ENCODE measurements at regions not wholly inside any gene's neighbourhood (a gene's known extent, or its start where the extent isn't known, plus 50 kb on each side); places are given as distances from the start of the nearest gene placed in this dataset.

DNA sequence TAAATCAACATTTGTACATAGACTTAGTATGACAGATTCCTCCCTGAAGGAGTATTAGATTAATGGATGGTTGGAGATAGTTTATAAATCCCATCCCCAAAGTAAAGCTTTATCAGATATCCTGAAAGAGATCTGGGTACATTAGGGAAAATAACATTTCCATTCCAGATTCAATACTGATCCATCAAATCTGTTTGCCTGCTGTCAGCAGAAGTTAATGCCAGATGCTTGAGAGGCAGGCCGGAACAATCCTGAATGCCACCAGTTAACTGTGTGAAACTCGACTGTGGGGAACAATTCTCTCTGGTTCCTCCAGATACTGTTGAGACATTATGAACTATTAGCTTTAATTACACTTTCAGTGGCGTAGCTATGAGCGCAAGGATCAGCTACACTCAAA, 1166.8 kb downstream of the MAT2B start:
- no peaks in the 10 kb centered on the region for H3K36me3 Mint-ChIP-seq
- H3K27ac Mint-ChIP-seq = no peak overlapping the region
- no peaks in the 10 kb centered on the region for H3K27me3 Mint-ChIP-seq
- H3K4me1 Mint-ChIP-seq = no peaks in the 10 kb centered on the region
- POLR2A ChIA-PET = no interaction called here
- ATAC-seq (ENCODE audit: low read depth) (no peak), DNase-seq (no peak)
- H3K4me3 Mint-ChIP-seq = no peak overlapping the region
- no peaks in the 10 kb centered on the region for H3K9me3 Mint-ChIP-seq

DNA sequence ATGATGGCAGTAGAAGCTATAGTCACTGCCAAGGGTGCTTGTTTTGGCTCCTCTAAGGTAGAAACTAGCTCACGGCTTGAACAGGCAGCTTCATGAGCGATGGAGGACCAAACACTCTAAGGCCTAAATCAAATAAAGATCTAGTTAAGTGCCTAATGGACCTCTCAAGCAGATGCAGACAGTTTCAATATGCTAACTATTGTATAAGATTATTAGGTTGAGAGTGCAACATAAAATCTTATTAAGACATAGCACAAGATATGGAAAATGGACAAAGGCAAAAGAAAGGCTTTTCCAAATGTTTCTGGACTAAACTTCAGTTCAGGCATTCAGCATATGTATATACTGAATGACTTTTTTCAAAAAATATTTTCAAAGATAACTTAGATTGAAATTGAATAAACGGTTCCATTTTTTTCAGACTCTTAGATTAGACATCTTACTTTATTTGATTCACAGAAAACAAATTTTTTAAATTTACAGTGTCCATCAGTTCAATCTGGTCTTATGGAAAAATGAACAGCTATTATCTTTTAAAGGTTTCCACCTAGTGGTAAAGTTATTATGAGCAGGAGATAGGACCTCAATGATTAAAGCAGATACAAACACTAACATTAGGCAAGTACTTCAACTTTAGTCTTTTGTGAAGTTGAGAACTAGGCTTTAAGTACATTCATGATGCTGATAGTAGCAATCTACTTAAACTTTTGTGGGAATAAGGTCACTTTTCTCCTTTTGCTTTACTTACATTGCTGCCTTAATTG, 1167.7 kb downstream of the MAT2B start:
- H3K9me3 Mint-ChIP-seq = no peaks in the 10 kb centered on the region
- H3K4me3 Mint-ChIP-seq = no peak overlapping the region
- H3K27me3 Mint-ChIP-seq = no peaks in the 10 kb centered on the region
- no peaks in the 10 kb centered on the region for H3K4me1 Mint-ChIP-seq
- no peak overlapping the region for H3K27ac Mint-ChIP-seq
- POLR2A ChIA-PET = no interaction called here
- H3K36me3 Mint-ChIP-seq = no peaks in the 10 kb centered on the region
- no peak for ATAC-seq (ENCODE audit: low read depth)
- no peak for DNase-seq

DNA sequence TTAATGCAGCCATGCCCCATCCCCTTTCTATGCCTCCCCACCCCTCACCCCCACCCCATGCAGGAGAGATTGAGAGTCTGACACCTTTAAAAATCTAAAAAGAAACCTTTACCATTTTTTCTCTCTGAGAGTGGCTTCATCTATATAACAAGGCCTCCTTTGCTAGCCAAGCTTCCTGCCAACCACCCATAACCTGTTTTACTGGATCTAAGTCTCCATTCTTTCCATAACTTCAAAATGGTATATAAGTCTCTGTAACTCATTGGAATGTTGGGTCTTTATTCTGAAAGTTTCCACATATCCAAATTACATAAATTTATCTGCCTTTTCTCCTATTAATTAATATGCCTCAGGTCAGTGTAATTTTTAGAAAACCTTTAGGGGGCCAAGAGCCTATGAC, 1174.0 kb downstream of the MAT2B start:
- POLR2A ChIA-PET = no interaction called here
- Mint-ChIP-seq H3K9me3 (no peaks in the 10 kb centered on the region), H3K36me3 (no peaks in the 10 kb centered on the region), H3K4me3 (no peak overlapping the region), H3K4me1 (no peaks in the 10 kb centered on the region), H3K27ac (no peak overlapping the region), H3K27me3 (no peaks in the 10 kb centered on the region)
- DNase-seq = no peak
- ATAC-seq (ENCODE audit: low read depth) = no peak

DNA sequence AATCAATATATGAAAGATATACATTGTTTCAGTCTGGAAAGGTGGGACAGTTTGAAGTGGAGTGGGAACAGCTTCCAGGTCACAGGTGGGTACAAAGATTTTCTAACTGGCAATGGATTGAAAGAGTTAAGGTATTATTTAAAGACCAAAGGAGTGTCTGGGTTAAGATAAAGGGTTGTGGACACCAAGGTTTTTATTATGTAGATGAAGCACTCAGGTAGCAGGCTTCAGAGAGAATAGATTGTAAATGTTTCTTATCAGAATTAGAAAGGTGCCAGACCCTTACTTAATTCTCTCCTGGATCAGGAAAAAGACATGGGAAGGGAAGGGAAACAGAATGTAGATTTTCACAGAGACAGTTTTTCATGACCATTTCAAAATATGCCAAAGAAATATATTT, 1174.8 kb downstream of the MAT2B start:
- Mint-ChIP-seq H3K4me3 (no peak overlapping the region), H3K4me1 (no peaks in the 10 kb centered on the region), H3K27me3 (no peaks in the 10 kb centered on the region), H3K27ac (no peak overlapping the region), H3K9me3 (no peaks in the 10 kb centered on the region), H3K36me3 (no peaks in the 10 kb centered on the region)
- DNase-seq = no peak
- no peak for ATAC-seq (ENCODE audit: low read depth)
- POLR2A ChIA-PET = no interaction called here

DNA sequence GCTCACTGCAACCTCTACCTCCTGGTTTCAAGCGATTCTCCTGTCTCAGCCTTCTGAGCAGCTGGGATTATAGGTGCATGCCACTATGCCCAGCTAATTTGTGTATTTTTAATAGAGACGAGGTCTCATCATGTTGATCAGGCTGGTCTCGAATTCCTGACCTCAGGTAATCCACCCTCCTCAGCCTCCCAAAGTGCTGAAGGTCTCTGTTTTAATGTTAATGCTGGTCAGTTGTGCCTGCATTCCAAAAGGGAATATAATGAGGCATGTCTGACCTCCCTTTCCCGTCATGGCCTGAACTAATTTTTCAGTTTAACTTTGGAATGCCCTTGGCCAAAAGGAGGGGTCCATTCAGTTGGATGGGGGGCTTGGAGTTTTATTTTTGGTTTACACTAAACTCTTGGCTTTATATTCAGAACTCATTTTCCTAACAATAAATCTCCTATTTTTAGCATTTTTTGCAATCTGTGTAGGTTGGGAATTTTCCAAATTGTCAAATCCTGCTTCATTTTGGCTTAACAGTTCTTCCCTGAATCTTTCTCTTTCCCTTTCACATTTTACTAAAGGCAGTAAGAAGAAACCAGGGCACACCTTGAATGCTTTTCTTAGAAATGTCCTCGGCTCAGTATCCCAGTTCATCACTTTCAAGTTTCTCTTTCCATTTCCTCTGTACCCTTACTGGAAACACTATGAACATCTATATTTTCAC, 1175.5 kb downstream of the MAT2B start:
- POLR2A ChIA-PET = no interaction called here
- H3K9me3 Mint-ChIP-seq = no peaks in the 10 kb centered on the region
- no peak for ATAC-seq (ENCODE audit: low read depth)

DNA sequence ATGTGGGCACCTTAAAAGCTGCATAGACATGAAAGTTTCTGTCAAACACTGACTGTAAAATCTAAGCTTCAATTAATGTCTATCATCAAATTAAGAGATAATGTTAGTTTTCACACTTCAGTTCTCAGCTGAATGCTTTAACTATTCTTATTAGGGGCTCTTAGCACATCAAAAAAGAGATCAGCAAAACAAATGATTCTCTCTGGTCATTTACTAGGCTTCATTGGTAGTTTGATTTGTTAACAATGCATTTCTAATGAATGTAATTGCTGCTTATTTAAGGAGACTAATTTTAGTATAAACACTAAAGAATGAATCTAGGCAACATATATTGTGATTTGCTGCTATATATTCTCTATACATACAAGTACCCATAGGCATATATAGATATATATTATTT, 1182.0 kb downstream of the MAT2B start:
- Mint-ChIP-seq H3K4me1 (no peaks in the 10 kb centered on the region), H3K4me3 (no peak overlapping the region), H3K27ac (no peak overlapping the region), H3K9me3 (no peaks in the 10 kb centered on the region), H3K36me3 (no peaks in the 10 kb centered on the region), H3K27me3 (no peaks in the 10 kb centered on the region)
- POLR2A ChIA-PET = no interaction called here
- no peak for ATAC-seq (ENCODE audit: low read depth)
- DNase-seq = no peak

More for the DNA sequence above, 1175.5 kb downstream of the MAT2B start:
- H3K27ac Mint-ChIP-seq = no peak overlapping the region
- DNase-seq = no peak
- H3K27me3 Mint-ChIP-seq = no peaks in the 10 kb centered on the region
- no peaks in the 10 kb centered on the region for H3K36me3 Mint-ChIP-seq
- H3K4me3 Mint-ChIP-seq = no peak overlapping the region
- H3K4me1 Mint-ChIP-seq = no peaks in the 10 kb centered on the region

DNA sequence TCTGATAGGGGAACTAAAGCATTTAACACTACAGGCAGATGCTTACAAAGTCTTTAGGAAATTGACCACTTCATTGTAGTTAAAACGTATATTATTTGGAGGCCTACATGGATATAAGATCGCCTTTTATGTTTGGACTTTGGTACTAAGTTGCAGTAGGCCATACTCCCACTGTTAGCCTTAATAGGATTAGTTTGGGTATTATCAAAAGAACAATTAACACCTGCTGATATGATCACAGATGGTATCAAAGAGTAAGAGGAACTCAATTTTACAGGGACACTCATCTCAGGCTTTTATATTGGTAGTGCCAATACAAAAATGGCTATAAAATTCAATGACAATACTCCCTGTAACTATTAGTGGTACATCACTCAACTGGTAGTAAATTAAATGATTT, 1183.0 kb downstream of the MAT2B start:
- no peaks in the 10 kb centered on the region for H3K36me3 Mint-ChIP-seq
- ATAC-seq (ENCODE audit: low read depth) = no peak
- H3K27ac Mint-ChIP-seq = no peak overlapping the region
- POLR2A ChIA-PET = no interaction called here
- no peaks in the 10 kb centered on the region for H3K27me3 Mint-ChIP-seq
- DNase-seq = no peak
- H3K4me1 Mint-ChIP-seq = no peaks in the 10 kb centered on the region
- no peaks in the 10 kb centered on the region for H3K9me3 Mint-ChIP-seq
- H3K4me3 Mint-ChIP-seq = no peak overlapping the region

DNA sequence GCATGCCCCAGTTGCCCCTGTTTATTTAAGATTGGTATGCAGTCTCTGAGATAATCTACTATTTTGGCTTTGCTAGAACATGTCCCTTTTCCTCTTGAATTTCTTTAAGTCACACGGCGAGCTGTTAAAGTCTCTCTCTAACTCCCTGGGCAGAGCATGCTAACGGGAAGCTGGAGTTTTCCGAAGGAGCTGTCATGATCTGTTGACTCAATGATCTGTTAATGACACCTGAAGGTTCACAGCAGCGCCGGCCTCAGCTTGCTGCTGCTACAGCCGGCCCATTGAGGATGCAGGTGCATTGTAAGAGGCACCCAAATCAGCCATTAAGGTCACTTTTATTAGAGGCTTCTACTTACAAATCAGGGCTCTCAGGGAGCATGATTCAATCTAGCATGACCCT, 1203.4 kb downstream of the MAT2B start:
- Mint-ChIP-seq H3K4me1 (no peaks in the 10 kb centered on the region), H3K36me3 (no peaks in the 10 kb centered on the region), H3K9me3 (no peaks in the 10 kb centered on the region), H3K4me3 (no peak overlapping the region), H3K27me3 (no peaks in the 10 kb centered on the region), H3K27ac (no peak overlapping the region)
- ATAC-seq (ENCODE audit: low read depth) = no peak
- DNase-seq = no peak
- POLR2A ChIA-PET = no interaction called here

DNA sequence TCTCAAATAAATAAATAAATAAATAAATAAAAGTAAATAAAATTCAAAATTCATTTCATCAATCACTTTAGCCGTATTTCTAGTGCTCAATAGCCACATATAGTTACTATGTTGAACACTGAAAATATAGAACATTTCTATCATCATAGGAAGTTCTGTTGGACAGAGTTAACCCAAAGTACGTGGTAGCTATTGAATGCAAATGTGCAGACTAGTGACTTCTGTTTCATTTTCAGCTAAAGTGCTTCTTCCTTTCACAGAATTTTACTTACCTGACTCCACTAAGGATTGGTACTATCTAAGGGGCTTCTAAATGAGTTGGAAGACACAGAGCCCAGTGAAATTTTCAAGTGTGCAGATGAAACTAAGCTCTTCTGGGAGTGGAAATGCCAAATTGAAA, 1208.3 kb downstream of the MAT2B start:
- H3K4me3 Mint-ChIP-seq = no peak overlapping the region
- H3K9me3 Mint-ChIP-seq = no peaks in the 10 kb centered on the region
- no peaks in the 10 kb centered on the region for H3K4me1 Mint-ChIP-seq
- POLR2A ChIA-PET = no interaction called here
- H3K27me3 Mint-ChIP-seq = no peaks in the 10 kb centered on the region
- no peaks in the 10 kb centered on the region for H3K36me3 Mint-ChIP-seq
- ATAC-seq (ENCODE audit: low read depth) (no peak), DNase-seq (no peak)
- no peak overlapping the region for H3K27ac Mint-ChIP-seq

DNA sequence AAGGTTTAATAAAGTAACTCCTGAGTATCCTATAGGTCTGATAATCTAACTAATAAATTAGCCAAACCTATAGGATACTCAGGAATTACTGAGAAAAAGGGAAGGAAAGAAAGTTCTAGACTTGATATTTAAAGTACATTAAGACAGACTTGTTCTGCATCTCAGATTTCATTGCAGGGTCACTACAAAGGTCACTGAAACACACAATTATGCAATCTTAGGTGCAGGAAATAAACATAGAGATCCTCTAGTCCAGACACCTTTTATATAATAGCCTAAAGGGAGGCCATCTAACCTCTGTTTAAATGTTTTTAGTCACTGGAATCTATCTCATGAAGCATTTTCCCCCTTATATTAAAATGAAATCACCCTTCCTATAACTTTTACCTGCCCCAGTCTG, 1215.7 kb downstream of the MAT2B start:
- Mint-ChIP-seq H3K36me3 (no peaks in the 10 kb centered on the region), H3K27me3 (no peaks in the 10 kb centered on the region), H3K27ac (no peak overlapping the region), H3K9me3 (no peaks in the 10 kb centered on the region), H3K4me1 (no peaks in the 10 kb centered on the region), H3K4me3 (no peak overlapping the region)
- no peak for DNase-seq
- POLR2A ChIA-PET = no interaction called here
- no peak for ATAC-seq (ENCODE audit: low read depth)

DNA sequence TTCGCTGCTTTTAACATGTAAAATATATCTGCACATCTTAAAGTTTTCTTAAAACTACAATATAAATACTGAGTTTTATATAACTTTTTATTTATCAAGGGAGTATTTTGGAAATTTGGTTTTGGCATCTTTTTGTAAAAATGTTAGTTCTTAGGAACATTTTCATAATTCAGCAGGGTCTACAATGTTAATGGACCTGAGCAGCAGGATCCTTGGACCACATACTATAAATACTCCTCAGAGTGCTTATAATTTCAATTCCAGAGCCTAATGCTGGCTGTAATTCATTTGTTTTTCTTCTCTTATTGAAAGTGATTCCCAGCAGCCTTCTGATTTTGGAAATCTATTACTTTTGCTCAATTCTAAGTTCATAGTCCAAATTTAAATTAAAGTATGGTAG, 1216.2 kb downstream of the MAT2B start:
- H3K4me1 Mint-ChIP-seq = no peaks in the 10 kb centered on the region

DNA sequence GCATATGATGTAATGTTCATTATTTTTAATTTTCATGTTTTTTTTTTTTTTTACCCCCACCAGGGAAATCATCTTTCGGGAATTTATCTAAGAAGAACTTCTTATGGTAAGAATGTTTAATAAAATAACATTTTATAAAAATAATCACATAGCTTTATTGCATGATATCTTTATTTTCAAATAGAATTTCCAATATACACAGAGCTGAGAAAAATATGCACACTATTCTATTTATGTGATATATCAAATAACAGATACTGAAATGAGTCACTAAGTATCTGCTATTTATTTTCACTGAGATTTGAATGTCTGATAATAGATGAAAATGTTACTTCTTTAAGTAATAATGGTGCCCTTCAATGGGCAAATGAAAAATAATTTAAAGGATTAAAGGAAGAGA, 1217.3 kb downstream of the MAT2B start:
- Mint-ChIP-seq H3K36me3 (no peaks in the 10 kb centered on the region), H3K9me3 (no peaks in the 10 kb centered on the region), H3K27ac (no peak overlapping the region), H3K27me3 (no peaks in the 10 kb centered on the region), H3K4me3 (no peak overlapping the region), H3K4me1 (no peaks in the 10 kb centered on the region)
- ATAC-seq (ENCODE audit: low read depth) (no peak), DNase-seq (no peak)
- POLR2A ChIA-PET = no interaction called here

More for the DNA sequence above, 1216.2 kb downstream of the MAT2B start:
- ATAC-seq (ENCODE audit: low read depth) = no peak
- H3K27me3 Mint-ChIP-seq = no peaks in the 10 kb centered on the region
- H3K9me3 Mint-ChIP-seq = no peaks in the 10 kb centered on the region
- POLR2A ChIA-PET = no interaction called here
- H3K27ac Mint-ChIP-seq = no peak overlapping the region
- no peak overlapping the region for H3K4me3 Mint-ChIP-seq
- H3K36me3 Mint-ChIP-seq = no peaks in the 10 kb centered on the region
- DNase-seq = no peak

DNA sequence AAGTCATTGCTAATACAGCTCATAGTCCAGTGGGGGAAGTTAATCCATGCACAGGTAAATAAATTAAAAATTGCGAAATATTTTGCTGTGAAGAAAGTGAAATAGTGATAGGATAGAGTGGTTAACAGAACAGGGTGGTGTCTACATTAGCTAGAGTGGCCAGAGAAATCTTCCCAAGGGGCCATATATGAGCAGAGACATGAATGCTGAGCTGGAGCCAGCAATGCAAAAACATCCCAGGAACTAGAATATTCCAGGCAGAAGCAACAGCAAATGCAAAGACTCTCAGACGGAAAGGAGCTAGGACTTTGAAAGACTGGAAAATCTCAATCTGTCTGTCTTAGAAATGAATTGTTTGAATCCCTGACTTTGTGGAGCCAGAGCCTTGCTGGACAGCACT, 1221.6 kb downstream of the MAT2B start:
- Mint-ChIP-seq H3K27me3 (no peaks in the 10 kb centered on the region), H3K36me3 (no peaks in the 10 kb centered on the region), H3K9me3 (no peaks in the 10 kb centered on the region), H3K4me3 (no peak overlapping the region), H3K4me1 (no peaks in the 10 kb centered on the region), H3K27ac (no peak overlapping the region)
- ATAC-seq (ENCODE audit: low read depth) (no peak), DNase-seq (no peak)
- POLR2A ChIA-PET = no interaction called here

DNA sequence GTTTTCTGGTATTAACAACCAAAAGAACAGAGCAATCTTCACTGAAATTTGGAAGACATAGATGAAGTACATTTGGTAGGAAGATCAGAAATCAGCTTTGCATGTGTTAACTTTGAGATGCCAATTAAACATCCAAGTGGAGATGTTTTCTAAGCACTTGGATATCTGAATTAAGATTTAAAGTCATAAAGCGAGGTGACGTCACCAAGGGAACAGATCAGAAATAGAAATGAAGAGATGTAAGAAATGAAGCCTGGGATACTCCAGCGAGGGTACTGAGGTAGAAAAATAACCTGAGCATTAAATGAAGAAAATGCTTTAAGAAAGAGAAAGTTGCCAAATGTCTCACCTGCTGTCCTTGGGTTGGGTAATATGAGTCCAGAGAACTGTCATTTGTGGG, 1223.3 kb downstream of the MAT2B start:
- POLR2A ChIA-PET = no interaction called here
- no peak overlapping the region for H3K27ac Mint-ChIP-seq
- H3K9me3 Mint-ChIP-seq = no peaks in the 10 kb centered on the region
- no peaks in the 10 kb centered on the region for H3K4me1 Mint-ChIP-seq
- no peaks in the 10 kb centered on the region for H3K36me3 Mint-ChIP-seq
- H3K27me3 Mint-ChIP-seq = no peaks in the 10 kb centered on the region
- DNase-seq (no peak), ATAC-seq (ENCODE audit: low read depth) (no peak)
- H3K4me3 Mint-ChIP-seq = no peak overlapping the region

Measured in activated naive CD8-positive, alpha-beta T cell treated with anti-CD3 and anti-CD28 coated beads, Interleukin-2, amount 10 ng/mL, durations not matched to agents 7 days and 5 days (primary cell).